ENCODE measurements at regions not wholly inside any gene's neighbourhood (a gene's known extent, or its start where the extent isn't known, plus 50 kb on each side); places are given as distances from the start of the nearest gene placed in this dataset.

GRCh38 chr12:25326326-25326725, 75.6 kb upstream of the KRAS start (continued):
- TF ChIP-seq CTCF (IDR thresholded peaks at IDR 0.05; ENCODE audit: low read depth, low read length, missing input control), result no peak
- TF ChIP-seq TAF1 (conservative IDR thresholded peaks at IDR 0.05), result no peak
- TF ChIP-seq FOXA2 (IDR thresholded peaks at IDR 0.05), result no peak
- no peak for TF ChIP-seq RXRA (IDR thresholded peaks at IDR 0.05)
- no peak for TF ChIP-seq YY1 (IDR thresholded peaks at IDR 0.05)
- TF ChIP-seq ZBTB33 (IDR thresholded peaks at IDR 0.05), result no peak

GRCh38 chr12:25324861-25325260, 74.1 kb upstream of the KRAS start:
- Histone ChIP-seq H3K9me3 (ENCODE audit: control insufficient read depth in 4 of 4, low read length in 3 of 4) (no peaks in the 10 kb centered on the region), H3K4me3 (ENCODE audit: low read depth in 1 of 3, low read length in 3 of 3) (no peak overlapping the region), H3K4me1 (ENCODE audit: control insufficient read depth in 4 of 4, insufficient read depth in 4 of 4, low read length in 3 of 4) (peaks cover 0 to 1% (median 0%) of the 10 kb centered on the region in 4 donors), H3K27ac (ENCODE audit: low read depth in 1 of 2, low read length in 2 of 2) (no peak overlapping the region), H3K9ac (ENCODE audit: low read depth in 1 of 2, low read length in 2 of 2) (no peak overlapping the region), H3K27me3 (ENCODE audit: control insufficient read depth in 4 of 4, insufficient read depth in 4 of 4, low read length in 3 of 4) (no peaks in the 10 kb centered on the region), H3K36me3 (ENCODE audit: control insufficient read depth in 4 of 4, insufficient read depth in 3 of 4, low read depth in 1 of 4, low read length in 3 of 4) (no peaks in the 10 kb centered on the region)
- TF ChIP-seq HNF4G (IDR thresholded peaks at IDR 0.05) (no peak), CTCF (IDR thresholded peaks at IDR 0.05; ENCODE audit: low read depth, low read length, missing input control) (no peak), RXRA (IDR thresholded peaks at IDR 0.05) (no peak), JUND (IDR thresholded peaks at IDR 0.05) (no peak), ZBTB33 (IDR thresholded peaks at IDR 0.05) (no peak), SP1 (IDR thresholded peaks at IDR 0.05) (no peak), REST (IDR thresholded peaks at IDR 0.05) (no peak), RAD21 (IDR thresholded peaks at IDR 0.05) (no peak), FOXA2 (IDR thresholded peaks at IDR 0.05) (no peak), YY1 (IDR thresholded peaks at IDR 0.05) (no peak), FOXA1 (IDR thresholded peaks at IDR 0.05) (no peak), MAX (IDR thresholded peaks at IDR 0.05) (no peak), GABPA (IDR thresholded peaks at IDR 0.05 in 1 of 2, conservative IDR thresholded peaks at IDR 0.05 in 1 of 2) (no peak), EGR1 (IDR thresholded peaks at IDR 0.05; ENCODE audit: low read depth in 2 of 2) (no peak), TAF1 (conservative IDR thresholded peaks at IDR 0.05) (no peak), HNF4A (conservative IDR thresholded peaks at IDR 0.05) (no peak)
- no peak for DNase-seq (ENCODE audit: low spot score)
- 41% methylated on average over 2 of the region's 2 CpGs for WGBS

Data from liver (tissue), 8 donors.